GM23338 (cell line): ENCODE measurements at regions not wholly inside any gene's neighbourhood (a gene's known extent, or its start where the extent isn't known, plus 50 kb on each side); places are given as distances from the start of the nearest gene placed in this dataset.

Source experiments
- ATAC-seq: fragments of 200-7000 bp; cut with Tn5 transposase; 3 replicates; pipeline ENCODE4 v1.9.1; 2020
- DNase-seq: peaks from one replicate; pipeline ENCODE4 v3.0.0-alpha.2; 2015; ENCODE audit warnings: low spot score
- H2AFZ ChIP-seq: fragments of 200-600 bp; sonication (generic); 2 replicates; pipeline ENCODE4 v1.8.0; 2016; ENCODE audit warnings: antibody characterized with exemption, mild to moderate bottlenecking, moderate library complexity
- H3F3A ChIP-seq: fragments of 200-600 bp; sonication (generic); replicated peaks from 2 replicates; pipeline ENCODE4 v1.8.0; 2017; ENCODE audit warnings: antibody characterized with exemption, mixed run types, low read depth
- H3K27ac ChIP-seq: fragments of 200-600 bp; sonication (generic); 2 replicates; pipeline ENCODE4 v1.6.1; 2016; ENCODE audit warnings: low read depth
- H3K27me3 ChIP-seq: fragments of 200-600 bp; sonication (generic); 2 replicates; pipeline ENCODE4 v1.8.0; 2016; ENCODE audit warnings: mild to moderate bottlenecking, mixed run types, moderate library complexity; ENCODE audit not compliant: insufficient read depth
- H3K36me3 ChIP-seq: fragments of 200-600 bp; sonication (generic); 2 replicates; pipeline ENCODE4 v1.8.0; 2016; ENCODE audit warnings: mild to moderate bottlenecking; ENCODE audit not compliant: insufficient read depth
- H3K4me1 ChIP-seq: fragments of 200-600 bp; sonication (generic); 2 replicates; pipeline ENCODE4 v1.8.0; 2016; ENCODE audit warnings: mild to moderate bottlenecking, moderate library complexity; ENCODE audit not compliant: insufficient read depth
- H3K4me2 ChIP-seq: fragments of 200-600 bp; sonication (generic); 2 replicates; pipeline ENCODE4 v1.7.1; 2017; ENCODE audit warnings: mixed run types
- H3K4me3 ChIP-seq: fragments of 200-600 bp; sonication (generic); 2 replicates; pipeline ENCODE4 v1.6.1; 2016; ENCODE audit warnings: mixed run types
- H3K79me2 ChIP-seq: fragments of 200-600 bp; sonication (generic); replicated peaks from 2 replicates; pipeline ENCODE4 v1.8.0; 2017; ENCODE audit warnings: mild to moderate bottlenecking; ENCODE audit not compliant: insufficient read depth
- H3K9me2 ChIP-seq: fragments of 200-600 bp; sonication (generic); 2 replicates; pipeline ENCODE4 v1.8.0; 2017; ENCODE audit not compliant: insufficient read depth
- H4K20me1 ChIP-seq: fragments of 200-600 bp; sonication (generic); replicated peaks from 2 replicates; pipeline ENCODE4 v1.8.0; 2017; ENCODE audit warnings: mild to moderate bottlenecking; ENCODE audit not compliant: insufficient read depth
- H3K27ac Mint-ChIP-seq: 2 replicates; pipeline ENCODE4 v1.8.0; 2020; ENCODE audit warnings: inconsistent platforms, mild to moderate bottlenecking, moderate library complexity, mixed read lengths
- H3K27me3 Mint-ChIP-seq: 3 replicates; pipeline ENCODE4 v1.8.0; 2022; ENCODE audit warnings: low read depth, mild to moderate bottlenecking, moderate library complexity, mixed read lengths, inconsistent platforms; ENCODE audit not compliant: insufficient read depth, poor library complexity
- H3K36me3 Mint-ChIP-seq: 3 replicates; pipeline ENCODE4 v1.8.0; 2021; ENCODE audit warnings: low read depth, mild to moderate bottlenecking, inconsistent platforms, moderate library complexity, mixed read lengths
- H3K4me1 Mint-ChIP-seq: 3 replicates; pipeline ENCODE4 v1.8.0; 2020; ENCODE audit warnings: mild to moderate bottlenecking, inconsistent platforms, mixed read lengths
- H3K4me3 Mint-ChIP-seq: 3 replicates; pipeline ENCODE4 v1.8.0; 2021; ENCODE audit warnings: moderate library complexity, mild to moderate bottlenecking, inconsistent platforms, mixed read lengths
- H3K9me3 Mint-ChIP-seq: 3 replicates; pipeline ENCODE4 v1.8.0; 2020; ENCODE audit warnings: moderate library complexity, mild to moderate bottlenecking, inconsistent platforms, mixed read lengths
- CREB1 ChIP-seq: fragments of 250-450 bp; sonication (Bioruptor Pico); IDR thresholded peaks from 2 replicates; pipeline ENCODE4 v1.5.0; 2020; ENCODE audit warnings: low read depth, mild to moderate bottlenecking, moderate library complexity
- JUNB ChIP-seq: IDR thresholded peaks from one replicate; pipeline ENCODE4 v1.6.1; 2016; ENCODE audit warnings: antibody characterized with exemption; ENCODE audit not compliant: unreplicated experiment
- POLR2AphosphoS5 ChIP-seq: IDR thresholded peaks from 2 replicates; pipeline ENCODE4 v1.6.1; 2016; ENCODE audit warnings: antibody characterized with exemption, low read depth
- STAT1 ChIP-seq: IDR thresholded peaks from one replicate; pipeline ENCODE4 v1.6.1; 2016; ENCODE audit warnings: antibody characterized with exemption; ENCODE audit not compliant: unreplicated experiment
- TF ChIP-seq, protein P1 (sequence below): fragments of 250-450 bp; sonication (Bioruptor Pico); IDR thresholded peaks from 2 replicates; pipeline ENCODE4 v1.5.0; 2020; ENCODE audit warnings: mild to moderate bottlenecking, moderate library complexity
- TF ChIP-seq, protein P2 (sequence below), 2 experiments: fragments of 200-600 bp in 1 of 2; sonication (generic) in 1 of 2; conservative IDR thresholded peaks; 2 replicates each; pipeline versions ENCODE4 v1.5.1 to v1.6.1; 2016 to 2017; ENCODE audit warnings: antibody characterized with exemption in 2 of 2, low read depth in 2 of 2, mild to moderate bottlenecking in 2 of 2, moderate library complexity in 1 of 2
- TF ChIP-seq, protein P3 (sequence below): IDR thresholded peaks from 2 replicates; pipeline ENCODE4 v1.6.1; 2016; ENCODE audit warnings: antibody characterized with exemption

DNA sequence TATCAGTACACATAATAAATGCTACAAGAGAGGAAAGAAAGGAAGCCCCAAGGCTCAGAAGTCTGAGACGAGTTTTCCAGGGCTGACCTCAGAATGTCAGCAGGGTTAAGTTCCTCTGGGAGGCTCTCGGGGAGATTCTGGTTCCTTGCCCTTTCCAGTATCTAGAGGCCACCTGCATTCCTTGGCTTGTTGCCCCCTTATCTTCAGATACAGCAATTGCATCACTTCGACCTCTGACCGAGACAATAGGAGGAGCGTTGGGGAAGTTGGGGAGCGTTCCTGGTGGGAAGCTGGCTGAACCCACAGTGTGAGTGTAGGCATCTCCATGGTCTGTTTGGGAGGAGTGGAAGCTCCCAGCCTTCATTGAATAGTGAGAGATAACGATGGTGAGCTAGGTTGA, 72.0 kb upstream of the MTPN start (continued):
- TF ChIP-seq, protein P1, sequence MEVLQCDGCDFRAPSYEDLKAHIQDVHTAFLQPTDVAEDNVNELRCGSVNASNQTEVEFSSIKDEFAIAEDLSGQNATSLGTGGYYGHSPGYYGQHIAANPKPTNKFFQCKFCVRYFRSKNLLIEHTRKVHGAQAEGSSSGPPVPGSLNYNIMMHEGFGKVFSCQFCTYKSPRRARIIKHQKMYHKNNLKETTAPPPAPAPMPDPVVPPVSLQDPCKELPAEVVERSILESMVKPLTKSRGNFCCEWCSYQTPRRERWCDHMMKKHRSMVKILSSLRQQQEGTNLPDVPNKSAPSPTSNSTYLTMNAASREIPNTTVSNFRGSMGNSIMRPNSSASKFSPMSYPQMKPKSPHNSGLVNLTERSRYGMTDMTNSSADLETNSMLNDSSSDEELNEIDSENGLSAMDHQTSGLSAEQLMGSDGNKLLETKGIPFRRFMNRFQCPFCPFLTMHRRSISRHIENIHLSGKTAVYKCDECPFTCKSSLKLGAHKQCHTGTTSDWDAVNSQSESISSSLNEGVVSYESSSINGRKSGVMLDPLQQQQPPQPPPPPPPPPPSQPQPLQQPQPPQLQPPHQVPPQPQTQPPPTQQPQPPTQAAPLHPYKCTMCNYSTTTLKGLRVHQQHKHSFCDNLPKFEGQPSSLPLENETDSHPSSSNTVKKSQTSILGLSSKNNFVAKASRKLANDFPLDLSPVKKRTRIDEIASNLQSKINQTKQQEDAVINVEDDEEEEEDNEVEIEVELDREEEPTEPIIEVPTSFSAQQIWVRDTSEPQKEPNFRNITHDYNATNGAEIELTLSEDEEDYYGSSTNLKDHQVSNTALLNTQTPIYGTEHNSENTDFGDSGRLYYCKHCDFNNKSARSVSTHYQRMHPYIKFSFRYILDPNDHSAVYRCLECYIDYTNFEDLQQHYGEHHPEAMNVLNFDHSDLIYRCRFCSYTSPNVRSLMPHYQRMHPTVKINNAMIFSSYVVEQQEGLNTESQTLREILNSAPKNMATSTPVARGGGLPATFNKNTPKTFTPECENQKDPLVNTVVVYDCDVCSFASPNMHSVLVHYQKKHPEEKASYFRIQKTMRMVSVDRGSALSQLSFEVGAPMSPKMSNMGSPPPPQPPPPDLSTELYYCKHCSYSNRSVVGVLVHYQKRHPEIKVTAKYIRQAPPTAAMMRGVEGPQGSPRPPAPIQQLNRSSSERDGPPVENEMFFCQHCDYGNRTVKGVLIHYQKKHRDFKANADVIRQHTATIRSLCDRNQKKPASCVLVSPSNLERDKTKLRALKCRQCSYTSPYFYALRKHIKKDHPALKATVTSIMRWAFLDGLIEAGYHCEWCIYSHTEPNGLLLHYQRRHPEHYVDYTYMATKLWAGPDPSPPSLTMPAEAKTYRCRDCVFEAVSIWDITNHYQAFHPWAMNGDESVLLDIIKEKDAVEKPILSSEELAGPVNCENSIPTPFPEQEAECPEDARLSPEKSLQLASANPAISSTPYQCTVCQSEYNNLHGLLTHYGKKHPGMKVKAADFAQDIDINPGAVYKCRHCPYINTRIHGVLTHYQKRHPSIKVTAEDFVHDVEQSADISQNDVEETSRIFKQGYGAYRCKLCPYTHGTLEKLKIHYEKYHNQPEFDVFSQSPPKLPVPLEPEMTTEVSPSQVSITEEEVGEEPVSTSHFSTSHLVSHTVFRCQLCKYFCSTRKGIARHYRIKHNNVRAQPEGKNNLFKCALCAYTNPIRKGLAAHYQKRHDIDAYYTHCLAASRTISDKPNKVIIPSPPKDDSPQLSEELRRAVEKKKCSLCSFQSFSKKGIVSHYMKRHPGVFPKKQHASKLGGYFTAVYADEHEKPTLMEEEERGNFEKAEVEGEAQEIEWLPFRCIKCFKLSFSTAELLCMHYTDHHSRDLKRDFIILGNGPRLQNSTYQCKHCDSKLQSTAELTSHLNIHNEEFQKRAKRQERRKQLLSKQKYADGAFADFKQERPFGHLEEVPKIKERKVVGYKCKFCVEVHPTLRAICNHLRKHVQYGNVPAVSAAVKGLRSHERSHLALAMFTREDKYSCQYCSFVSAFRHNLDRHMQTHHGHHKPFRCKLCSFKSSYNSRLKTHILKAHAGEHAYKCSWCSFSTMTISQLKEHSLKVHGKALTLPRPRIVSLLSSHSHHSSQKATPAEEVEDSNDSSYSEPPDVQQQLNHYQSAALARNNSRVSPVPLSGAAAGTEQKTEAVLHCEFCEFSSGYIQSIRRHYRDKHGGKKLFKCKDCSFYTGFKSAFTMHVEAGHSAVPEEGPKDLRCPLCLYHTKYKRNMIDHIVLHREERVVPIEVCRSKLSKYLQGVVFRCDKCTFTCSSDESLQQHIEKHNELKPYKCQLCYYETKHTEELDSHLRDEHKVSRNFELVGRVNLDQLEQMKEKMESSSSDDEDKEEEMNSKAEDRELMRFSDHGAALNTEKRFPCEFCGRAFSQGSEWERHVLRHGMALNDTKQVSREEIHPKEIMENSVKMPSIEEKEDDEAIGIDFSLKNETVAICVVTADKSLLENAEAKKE: no peak
- TF ChIP-seq JUNB: no peak
- no peak for TF ChIP-seq CREB1
- TF ChIP-seq, protein P2, sequence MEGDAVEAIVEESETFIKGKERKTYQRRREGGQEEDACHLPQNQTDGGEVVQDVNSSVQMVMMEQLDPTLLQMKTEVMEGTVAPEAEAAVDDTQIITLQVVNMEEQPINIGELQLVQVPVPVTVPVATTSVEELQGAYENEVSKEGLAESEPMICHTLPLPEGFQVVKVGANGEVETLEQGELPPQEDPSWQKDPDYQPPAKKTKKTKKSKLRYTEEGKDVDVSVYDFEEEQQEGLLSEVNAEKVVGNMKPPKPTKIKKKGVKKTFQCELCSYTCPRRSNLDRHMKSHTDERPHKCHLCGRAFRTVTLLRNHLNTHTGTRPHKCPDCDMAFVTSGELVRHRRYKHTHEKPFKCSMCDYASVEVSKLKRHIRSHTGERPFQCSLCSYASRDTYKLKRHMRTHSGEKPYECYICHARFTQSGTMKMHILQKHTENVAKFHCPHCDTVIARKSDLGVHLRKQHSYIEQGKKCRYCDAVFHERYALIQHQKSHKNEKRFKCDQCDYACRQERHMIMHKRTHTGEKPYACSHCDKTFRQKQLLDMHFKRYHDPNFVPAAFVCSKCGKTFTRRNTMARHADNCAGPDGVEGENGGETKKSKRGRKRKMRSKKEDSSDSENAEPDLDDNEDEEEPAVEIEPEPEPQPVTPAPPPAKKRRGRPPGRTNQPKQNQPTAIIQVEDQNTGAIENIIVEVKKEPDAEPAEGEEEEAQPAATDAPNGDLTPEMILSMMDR (conservative IDR thresholded peaks at IDR 0.05; ENCODE audit: low read depth in 2 of 2): no peak
- no peak for TF ChIP-seq POLR2AphosphoS5
- no peak for TF ChIP-seq STAT1

DNA sequence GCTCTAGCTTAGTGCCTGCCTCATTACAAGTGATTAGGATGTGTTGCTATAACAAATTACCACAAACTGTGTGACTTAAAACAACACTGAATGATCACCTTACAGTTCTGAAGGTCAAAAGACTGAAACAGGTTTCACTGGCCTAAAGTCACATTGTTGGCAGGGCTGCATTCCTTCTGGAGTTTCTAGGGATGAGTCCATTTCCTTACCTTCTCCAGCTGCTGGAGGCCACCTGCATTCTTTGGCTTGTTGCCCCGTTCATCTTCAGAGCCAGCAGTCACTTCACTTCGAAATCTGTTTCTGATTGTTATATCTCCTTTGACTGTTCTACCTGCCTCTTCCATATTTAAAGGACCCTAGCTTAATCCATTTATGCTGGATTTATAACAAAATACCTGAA, 69.4 kb upstream of the MTPN start:
- H4K20me1 ChIP-seq: no peaks in the 10 kb centered on the region
- no peak overlapping the region for H3K4me2 ChIP-seq
- Mint-ChIP-seq H3K36me3 (peaks cover 4% of the 10 kb centered on the region; the same call in 2 of the 3 replicates), H3K4me1 (no peaks in the 10 kb centered on the region), H3K27me3 (peaks cover 1% of the 10 kb centered on the region), H3K27ac (no peak overlapping the region), H3K4me3 (no peak overlapping the region), H3K9me3 (peaks cover 19% of the 10 kb centered on the region)
- no peaks in the 10 kb centered on the region for H3F3A ChIP-seq
- DNase-seq (no peak), ATAC-seq (no peak)
- H3K27me3 ChIP-seq: no peaks in the 10 kb centered on the region
- H3K36me3 ChIP-seq: no peaks in the 10 kb centered on the region
- no peak overlapping the region for H2AFZ ChIP-seq
- no peaks in the 10 kb centered on the region for H3K4me1 ChIP-seq
- no peak overlapping the region for H3K4me3 ChIP-seq
- H3K27ac ChIP-seq: no peak overlapping the region
- H3K79me2 ChIP-seq: no peaks in the 10 kb centered on the region
- peaks cover 5% of the 10 kb centered on the region; the same call in 1 of the 2 replicates for H3K9me2 ChIP-seq
- TF ChIP-seq, protein P3, sequence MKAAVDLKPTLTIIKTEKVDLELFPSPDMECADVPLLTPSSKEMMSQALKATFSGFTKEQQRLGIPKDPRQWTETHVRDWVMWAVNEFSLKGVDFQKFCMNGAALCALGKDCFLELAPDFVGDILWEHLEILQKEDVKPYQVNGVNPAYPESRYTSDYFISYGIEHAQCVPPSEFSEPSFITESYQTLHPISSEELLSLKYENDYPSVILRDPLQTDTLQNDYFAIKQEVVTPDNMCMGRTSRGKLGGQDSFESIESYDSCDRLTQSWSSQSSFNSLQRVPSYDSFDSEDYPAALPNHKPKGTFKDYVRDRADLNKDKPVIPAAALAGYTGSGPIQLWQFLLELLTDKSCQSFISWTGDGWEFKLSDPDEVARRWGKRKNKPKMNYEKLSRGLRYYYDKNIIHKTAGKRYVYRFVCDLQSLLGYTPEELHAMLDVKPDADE: no peak
- TF ChIP-seq CREB1 (no peak), POLR2AphosphoS5 (no peak), JUNB (no peak)
- TF ChIP-seq, protein P1: no peak
